ENCODE measurements at regions not wholly inside any gene's neighbourhood (a gene's known extent, or its start where the extent isn't known, plus 50 kb on each side); places are given as distances from the start of the nearest gene placed in this dataset.

GRCh38 chrX:81489987-81490386, 288.1 kb downstream of the SH3BGRL start:
- no peak overlapping the region for H3K4me3 ChIP-seq (ENCODE audit: low read depth, low read length)
- H3K27me3 ChIP-seq (ENCODE audit: insufficient read depth, low read length), result no peaks in the 10 kb centered on the region
- H3K9me3 ChIP-seq (ENCODE audit: insufficient read depth, low read depth, low read length), result no peaks in the 10 kb centered on the region
- no peak overlapping the region for H3K18ac ChIP-seq (ENCODE audit: low read length)
- H2AK5ac ChIP-seq (ENCODE audit: low read length), result no peak overlapping the region
- H4K8ac ChIP-seq (ENCODE audit: low read depth, low read length), result no peak overlapping the region
- no peak overlapping the region for H2BK12ac ChIP-seq (ENCODE audit: low read length)
- no peak overlapping the region for H3K4me2 ChIP-seq (ENCODE audit: low read length)
- peak in 1 of 2 donors; percentile 3 for DNase-seq
- H3K4me1 ChIP-seq (ENCODE audit: control insufficient read depth in 1 of 2, insufficient read depth in 2 of 2, low read length in 2 of 2), result no peaks in the 10 kb centered on the region
- H3K79me2 ChIP-seq (ENCODE audit: control insufficient read depth, insufficient read depth, low read length, poor library complexity), result no peaks in the 10 kb centered on the region
- H2BK120ac ChIP-seq (ENCODE audit: insufficient read depth, low read length, poor library complexity), result no peak overlapping the region
- WGBS (ENCODE audit: extremely low coverage, insufficient coverage, insufficient read length), result no CpG with 5 or more reads among the region's 1 CpG
- no peak overlapping the region for H4K12ac ChIP-seq (ENCODE audit: low read depth, low read length)
- no peaks in the 10 kb centered on the region for H3K36me3 ChIP-seq (ENCODE audit: control insufficient read depth in 1 of 2, insufficient read depth in 2 of 2, low read length in 2 of 2)
- H3K4ac ChIP-seq (ENCODE audit: low read depth, low read length), result no peak overlapping the region
- no peak overlapping the region for H3K23ac ChIP-seq (ENCODE audit: low read length)
- no peaks in the 10 kb centered on the region for H3K79me1 ChIP-seq (ENCODE audit: low read length)
- H4K91ac ChIP-seq (ENCODE audit: low read depth, low read length), result no peak overlapping the region
- no peak overlapping the region for H3K14ac ChIP-seq (ENCODE audit: low read length)
- no peak overlapping the region for H2BK5ac ChIP-seq (ENCODE audit: low read depth, low read length, poor library complexity)
- no peak overlapping the region for H3K9ac ChIP-seq (ENCODE audit: low read length)
- H3K27ac ChIP-seq (ENCODE audit: low read depth, low read length), result no peak overlapping the region
- H2AFZ ChIP-seq (ENCODE audit: insufficient read depth, low read length, poor library complexity), result no peak overlapping the region

GRCh38 chrX:81527881-81528440, 326.1 kb downstream of the SH3BGRL start:
- no peak overlapping the region for H3K14ac ChIP-seq (ENCODE audit: low read length)
- H2BK12ac ChIP-seq (ENCODE audit: low read length), result no peak overlapping the region
- no peaks in the 10 kb centered on the region for H3K9me3 ChIP-seq (ENCODE audit: insufficient read depth, low read depth, low read length)
- H3K36me3 ChIP-seq (ENCODE audit: control insufficient read depth in 1 of 2, insufficient read depth in 2 of 2, low read length in 2 of 2), result no peaks in the 10 kb centered on the region
- no peak overlapping the region for H3K9ac ChIP-seq (ENCODE audit: low read length)
- H3K23ac ChIP-seq (ENCODE audit: low read length), result no peak overlapping the region
- no peak for DNase-seq
- H3K4me3 ChIP-seq (ENCODE audit: low read depth, low read length), result no peak overlapping the region
- H3K27me3 ChIP-seq (ENCODE audit: insufficient read depth, low read length), result no peaks in the 10 kb centered on the region
- no peak overlapping the region for H2BK120ac ChIP-seq (ENCODE audit: insufficient read depth, low read length, poor library complexity)
- no peak overlapping the region for H4K12ac ChIP-seq (ENCODE audit: low read depth, low read length)
- WGBS (ENCODE audit: extremely low coverage, insufficient coverage, insufficient read length), result no CpG with 5 or more reads among the region's 2 CpGs
- H3K79me2 ChIP-seq (ENCODE audit: control insufficient read depth, insufficient read depth, low read length, poor library complexity), result no peaks in the 10 kb centered on the region
- no peak overlapping the region for H3K4me2 ChIP-seq (ENCODE audit: low read length)
- no peak overlapping the region for H2AFZ ChIP-seq (ENCODE audit: insufficient read depth, low read length, poor library complexity)
- H3K4me1 ChIP-seq (ENCODE audit: control insufficient read depth in 1 of 2, insufficient read depth in 2 of 2, low read length in 2 of 2), result no peaks in the 10 kb centered on the region
- no peak overlapping the region for H2BK5ac ChIP-seq (ENCODE audit: low read depth, low read length, poor library complexity)
- no peak overlapping the region for H3K27ac ChIP-seq (ENCODE audit: low read depth, low read length)
- H3K79me1 ChIP-seq (ENCODE audit: low read length), result no peaks in the 10 kb centered on the region
- no peak overlapping the region for H4K8ac ChIP-seq (ENCODE audit: low read depth, low read length)
- no peak overlapping the region for H3K4ac ChIP-seq (ENCODE audit: low read depth, low read length)
- H3K18ac ChIP-seq (ENCODE audit: low read length), result no peak overlapping the region
- no peak overlapping the region for H4K91ac ChIP-seq (ENCODE audit: low read depth, low read length)
- H2AK5ac ChIP-seq (ENCODE audit: low read length), result no peak overlapping the region

GRCh38 chrX:81537723-81538122, 335.8 kb downstream of the SH3BGRL start:
- Histone ChIP-seq H3K4me3 (ENCODE audit: low read depth, low read length) (no peak overlapping the region), H3K4me1 (ENCODE audit: control insufficient read depth in 1 of 2, insufficient read depth in 2 of 2, low read length in 2 of 2) (no peaks in the 10 kb centered on the region), H4K12ac (ENCODE audit: low read depth, low read length) (no peak overlapping the region), H3K9me3 (ENCODE audit: insufficient read depth, low read depth, low read length) (peaks cover 1% of the 10 kb centered on the region), H2AFZ (ENCODE audit: insufficient read depth, low read length, poor library complexity) (no peak overlapping the region), H3K18ac (ENCODE audit: low read length) (no peak overlapping the region), H3K23ac (ENCODE audit: low read length) (no peak overlapping the region), H2BK120ac (ENCODE audit: insufficient read depth, low read length, poor library complexity) (no peak overlapping the region), H3K14ac (ENCODE audit: low read length) (no peak overlapping the region), H3K9ac (ENCODE audit: low read length) (no peak overlapping the region), H3K4ac (ENCODE audit: low read depth, low read length) (no peak overlapping the region), H4K8ac (ENCODE audit: low read depth, low read length) (no peak overlapping the region), H2AK5ac (ENCODE audit: low read length) (no peak overlapping the region), H4K91ac (ENCODE audit: low read depth, low read length) (no peak overlapping the region), H3K4me2 (ENCODE audit: low read length) (no peak overlapping the region), H3K36me3 (ENCODE audit: control insufficient read depth in 1 of 2, insufficient read depth in 2 of 2, low read length in 2 of 2) (no peaks in the 10 kb centered on the region), H3K79me2 (ENCODE audit: control insufficient read depth, insufficient read depth, low read length, poor library complexity) (no peaks in the 10 kb centered on the region), H3K27ac (ENCODE audit: low read depth, low read length) (no peak overlapping the region), H2BK5ac (ENCODE audit: low read depth, low read length, poor library complexity) (no peak overlapping the region), H3K79me1 (ENCODE audit: low read length) (no peaks in the 10 kb centered on the region), H3K27me3 (ENCODE audit: insufficient read depth, low read length) (no peaks in the 10 kb centered on the region), H2BK12ac (ENCODE audit: low read length) (no peak overlapping the region)
- WGBS (ENCODE audit: extremely low coverage, insufficient coverage, insufficient read length), result no CpG with 5 or more reads among the region's 3 CpGs
- no peak for DNase-seq

GRCh38 chrX:81542255-81542654, 340.4 kb downstream of the SH3BGRL start:
- Histone ChIP-seq H4K8ac (ENCODE audit: low read depth, low read length) (no peak overlapping the region), H2BK120ac (ENCODE audit: insufficient read depth, low read length, poor library complexity) (no peak overlapping the region), H2AFZ (ENCODE audit: insufficient read depth, low read length, poor library complexity) (no peak overlapping the region), H3K4me3 (ENCODE audit: low read depth, low read length) (no peak overlapping the region), H4K12ac (ENCODE audit: low read depth, low read length) (no peak overlapping the region), H4K91ac (ENCODE audit: low read depth, low read length) (no peak overlapping the region), H3K9ac (ENCODE audit: low read length) (no peak overlapping the region), H2AK5ac (ENCODE audit: low read length) (no peak overlapping the region), H3K4ac (ENCODE audit: low read depth, low read length) (no peak overlapping the region), H3K4me2 (ENCODE audit: low read length) (no peak overlapping the region), H3K79me2 (ENCODE audit: control insufficient read depth, insufficient read depth, low read length, poor library complexity) (no peaks in the 10 kb centered on the region), H3K27me3 (ENCODE audit: insufficient read depth, low read length) (no peaks in the 10 kb centered on the region), H3K18ac (ENCODE audit: low read length) (no peak overlapping the region), H3K79me1 (ENCODE audit: low read length) (no peaks in the 10 kb centered on the region), H3K4me1 (ENCODE audit: control insufficient read depth in 1 of 2, insufficient read depth in 2 of 2, low read length in 2 of 2) (no peaks in the 10 kb centered on the region), H3K23ac (ENCODE audit: low read length) (no peak overlapping the region), H3K36me3 (ENCODE audit: control insufficient read depth in 1 of 2, insufficient read depth in 2 of 2, low read length in 2 of 2) (no peaks in the 10 kb centered on the region), H2BK5ac (ENCODE audit: low read depth, low read length, poor library complexity) (no peak overlapping the region), H2BK12ac (ENCODE audit: low read length) (no peak overlapping the region), H3K9me3 (ENCODE audit: insufficient read depth, low read depth, low read length) (no peaks in the 10 kb centered on the region), H3K27ac (ENCODE audit: low read depth, low read length) (no peak overlapping the region), H3K14ac (ENCODE audit: low read length) (no peak overlapping the region)
- no CpG with 5 or more reads among the region's 2 CpGs for WGBS (ENCODE audit: extremely low coverage, insufficient coverage, insufficient read length)
- peak in 1 of 2 donors; percentile 9 for DNase-seq
